OCI-LY3 (cell line): ENCODE measurements at regions not wholly inside any gene's neighbourhood (a gene's known extent, or its start where the extent isn't known, plus 50 kb on each side); places are given as distances from the start of the nearest gene placed in this dataset.

Source experiments
- H2AFZ ChIP-seq: fragments of 200-600, 300-600 bp; shearing (Covaris generic); 2 replicates; pipeline ENCODE4 v1.6.0; 2014; ENCODE audit warnings: antibody characterized with exemption, low read depth, low read length
- H3K27ac ChIP-seq: fragments of 200-600, 300-600 bp; sonication (generic); 2 replicates; pipeline ENCODE4 v1.5.1; 2014; ENCODE audit warnings: mild to moderate bottlenecking, low read length, moderate library complexity, mixed read lengths
- H3K27me3 ChIP-seq: fragments of 200-600, 300-600 bp; sonication (generic); 2 replicates; pipeline ENCODE4 v1.6.1; 2014; ENCODE audit warnings: low read depth, low read length, mixed read lengths
- H3K36me3 ChIP-seq: fragments of 200-600, 300-600 bp; sonication (generic); replicated peaks from 2 replicates; pipeline ENCODE3; 2014; ENCODE audit warnings: low read depth, low read length, mixed read lengths
- H3K4me1 ChIP-seq: fragments of 300-600, 200-600 bp; sonication (generic); 2 replicates; pipeline ENCODE4 v1.6.1; 2014; ENCODE audit warnings: low read length, mixed read lengths
- H3K4me2 ChIP-seq: fragments of 200-600, 300-600 bp; sonication (generic); 2 replicates; pipeline ENCODE4 v1.6.1; 2014; ENCODE audit warnings: low read length, mixed read lengths
- H3K4me3 ChIP-seq: fragments of 300-600, 200-600 bp; sonication (generic); 2 replicates; pipeline ENCODE4 v1.5.1; 2014; ENCODE audit warnings: antibody characterized with exemption, mild to moderate bottlenecking, low read length, moderate library complexity
- H3K79me2 ChIP-seq: fragments of 300-600, 200-600 bp; shearing (Covaris generic); 2 replicates; pipeline ENCODE4 v1.6.1; 2014; ENCODE audit warnings: mild to moderate bottlenecking, low read length, mixed read lengths
- H3K9ac ChIP-seq: fragments of 300-600, 200-600 bp; shearing (Covaris generic); 2 replicates; pipeline ENCODE4 v1.6.0; 2014; ENCODE audit warnings: mild to moderate bottlenecking, low read length, moderate library complexity
- H3K9me3 ChIP-seq: fragments of 200-600, 300-600 bp; shearing (Covaris generic); 2 replicates; pipeline ENCODE4 v1.6.1; 2014; ENCODE audit warnings: low read length, mixed read lengths; ENCODE audit not compliant: insufficient read depth
- H4K20me1 ChIP-seq: fragments of 200-600, 300-600 bp; sonication (generic); 2 replicates; pipeline ENCODE4 v1.6.1; 2016; ENCODE audit warnings: low read length, mixed read lengths; ENCODE audit not compliant: insufficient read depth
- EZH2phosphoT487 ChIP-seq: fragments of 200-600 bp; shearing (Covaris generic); IDR thresholded peaks from 2 replicates; pipeline ENCODE4 v1.6.1; 2018; ENCODE audit warnings: antibody characterized with exemption, mixed run types, low read depth
- TF ChIP-seq, protein P1 (sequence below): fragments of 200-600, 300-600 bp; sonication (generic); IDR thresholded peaks from 2 replicates; pipeline ENCODE4 v1.5.1; 2014; ENCODE audit warnings: antibody characterized with exemption, low read length, low read depth

DNA sequence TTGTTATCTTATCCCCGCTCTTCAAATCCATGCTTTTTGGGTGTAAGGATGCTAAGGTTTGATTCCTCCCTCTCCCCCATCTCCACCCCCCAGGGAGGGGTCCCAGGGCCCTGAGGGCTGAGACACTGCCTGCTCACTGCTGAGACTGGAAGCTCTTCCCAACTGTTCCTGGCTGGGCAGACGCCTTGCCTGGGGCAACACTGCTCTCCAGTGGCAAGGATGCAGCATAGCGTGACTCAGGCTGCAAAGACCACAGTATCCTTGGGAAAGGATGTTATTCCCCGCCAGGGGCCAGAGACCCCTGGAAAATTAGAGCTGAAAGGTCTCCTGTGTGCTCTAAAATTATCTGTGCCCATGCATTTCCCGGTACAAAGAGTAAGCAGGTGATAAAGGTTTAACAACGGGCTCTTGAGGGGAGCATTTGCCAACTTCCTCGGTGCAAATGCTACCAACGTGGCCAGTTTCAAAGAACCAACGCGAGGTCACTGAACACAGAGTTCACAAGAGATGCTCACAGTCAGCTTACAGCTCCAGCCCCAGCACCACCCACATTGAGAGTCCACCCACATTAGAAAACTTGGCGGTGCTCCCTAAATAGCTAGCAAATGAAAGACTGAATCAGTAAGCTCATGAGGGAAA is 271.9 kb downstream of the NSG2 start:
- H3K9me3 ChIP-seq = no peaks in the 10 kb centered on the region
- no peaks in the 10 kb centered on the region for H3K79me2 ChIP-seq
- H4K20me1 ChIP-seq = no peaks in the 10 kb centered on the region
- peaks cover 13% of the 10 kb centered on the region; the same call in 1 of the 2 replicates for H3K27me3 ChIP-seq
- no peak overlapping the region for H2AFZ ChIP-seq
- H3K4me2 ChIP-seq = no peak overlapping the region
- H3K4me3 ChIP-seq = no peak overlapping the region
- no peak overlapping the region for H3K9ac ChIP-seq
- no peak overlapping the region for H3K27ac ChIP-seq
- no peaks in the 10 kb centered on the region for H3K4me1 ChIP-seq
- no peak for TF ChIP-seq EZH2phosphoT487
- TF ChIP-seq, protein P1, sequence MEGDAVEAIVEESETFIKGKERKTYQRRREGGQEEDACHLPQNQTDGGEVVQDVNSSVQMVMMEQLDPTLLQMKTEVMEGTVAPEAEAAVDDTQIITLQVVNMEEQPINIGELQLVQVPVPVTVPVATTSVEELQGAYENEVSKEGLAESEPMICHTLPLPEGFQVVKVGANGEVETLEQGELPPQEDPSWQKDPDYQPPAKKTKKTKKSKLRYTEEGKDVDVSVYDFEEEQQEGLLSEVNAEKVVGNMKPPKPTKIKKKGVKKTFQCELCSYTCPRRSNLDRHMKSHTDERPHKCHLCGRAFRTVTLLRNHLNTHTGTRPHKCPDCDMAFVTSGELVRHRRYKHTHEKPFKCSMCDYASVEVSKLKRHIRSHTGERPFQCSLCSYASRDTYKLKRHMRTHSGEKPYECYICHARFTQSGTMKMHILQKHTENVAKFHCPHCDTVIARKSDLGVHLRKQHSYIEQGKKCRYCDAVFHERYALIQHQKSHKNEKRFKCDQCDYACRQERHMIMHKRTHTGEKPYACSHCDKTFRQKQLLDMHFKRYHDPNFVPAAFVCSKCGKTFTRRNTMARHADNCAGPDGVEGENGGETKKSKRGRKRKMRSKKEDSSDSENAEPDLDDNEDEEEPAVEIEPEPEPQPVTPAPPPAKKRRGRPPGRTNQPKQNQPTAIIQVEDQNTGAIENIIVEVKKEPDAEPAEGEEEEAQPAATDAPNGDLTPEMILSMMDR = peak; percentile 65
- no peaks in the 10 kb centered on the region for H3K36me3 ChIP-seq

DNA sequence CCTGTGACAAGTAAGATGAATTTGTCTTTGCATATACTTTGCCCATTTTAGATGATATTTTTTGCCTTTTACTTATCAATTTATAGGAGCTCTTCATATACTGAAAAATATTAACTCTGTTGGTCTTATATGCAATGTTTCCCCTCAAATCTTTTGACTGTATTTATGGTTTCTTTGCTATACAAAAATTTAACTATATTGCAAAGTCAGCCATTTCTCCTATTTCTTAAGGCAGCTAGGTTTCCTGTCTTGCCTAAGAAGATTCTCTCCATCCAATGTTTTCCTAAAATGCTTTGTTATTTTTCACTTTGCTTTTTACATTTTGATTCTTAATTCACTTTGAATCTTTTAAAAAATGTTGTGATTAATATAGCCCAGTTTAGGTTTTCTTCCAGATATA is 273.1 kb downstream of the NSG2 start:
- Histone ChIP-seq H2AFZ (no peak overlapping the region), H3K4me1 (no peaks in the 10 kb centered on the region), H3K9ac (no peak overlapping the region), H3K27ac (no peak overlapping the region), H4K20me1 (no peaks in the 10 kb centered on the region), H3K36me3 (no peaks in the 10 kb centered on the region), H3K4me3 (no peak overlapping the region), H3K4me2 (no peak overlapping the region), H3K27me3 (peaks cover 13% of the 10 kb centered on the region; the same call in 1 of the 2 replicates), H3K79me2 (no peaks in the 10 kb centered on the region), H3K9me3 (no peaks in the 10 kb centered on the region)
- TF ChIP-seq, protein P1 = no peak
- no peak for TF ChIP-seq EZH2phosphoT487

- H3K4me3 ChIP-seq = no peak overlapping the region
- no peak overlapping the region for H3K4me2 ChIP-seq
- no peaks in the 10 kb centered on the region for H3K4me1 ChIP-seq
- no peak overlapping the region for H2AFZ ChIP-seq
- peaks cover 18% of the 10 kb centered on the region; the same call in 1 of the 2 replicates for H3K27me3 ChIP-seq
- no peak overlapping the region for H3K9ac ChIP-seq
- TF ChIP-seq, protein P1 = no peak
- TF ChIP-seq EZH2phosphoT487 = no peak
- no peaks in the 10 kb centered on the region for H3K9me3 ChIP-seq
- no peak overlapping the region for H3K27ac ChIP-seq
- H3K79me2 ChIP-seq = no peaks in the 10 kb centered on the region
- H3K36me3 ChIP-seq = no peaks in the 10 kb centered on the region
- H4K20me1 ChIP-seq = no peaks in the 10 kb centered on the region
These were observed 274.0 kb downstream of the NSG2 start for GRCh38 chr5:174319551-174319950.

DNA sequence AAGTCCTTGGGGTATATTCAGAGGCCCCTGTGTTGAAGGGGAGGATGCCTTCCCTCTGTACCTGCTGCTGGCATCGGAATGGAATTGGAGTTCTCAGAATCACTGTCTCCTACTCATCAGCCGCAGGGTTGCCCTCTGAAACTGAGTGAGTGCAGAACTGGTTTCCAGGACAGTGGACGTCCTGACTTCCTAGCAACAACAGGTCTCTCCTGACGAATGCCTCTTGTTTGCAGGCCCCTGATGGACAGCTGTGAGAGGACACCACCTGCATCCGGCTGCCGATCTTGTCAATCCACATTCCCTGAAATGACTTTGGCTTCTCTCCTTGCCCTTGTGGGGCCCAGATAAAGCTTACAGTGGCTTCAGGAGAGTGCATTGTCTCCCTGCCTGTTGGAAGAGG is 274.5 kb downstream of the NSG2 start:
- H4K20me1 ChIP-seq = no peaks in the 10 kb centered on the region
- no peak overlapping the region for H3K9ac ChIP-seq
- H3K36me3 ChIP-seq = no peaks in the 10 kb centered on the region
- H3K4me3 ChIP-seq = no peak overlapping the region
- no peaks in the 10 kb centered on the region for H3K9me3 ChIP-seq
- H3K4me2 ChIP-seq = no peak overlapping the region
- H3K4me1 ChIP-seq = no peaks in the 10 kb centered on the region
- no peak overlapping the region for H3K27ac ChIP-seq
- H3K79me2 ChIP-seq = no peaks in the 10 kb centered on the region
- H3K27me3 ChIP-seq = peaks cover 22% of the 10 kb centered on the region; the same call in 1 of the 2 replicates
- no peak overlapping the region for H2AFZ ChIP-seq
- TF ChIP-seq, protein P1 = no peak
- TF ChIP-seq EZH2phosphoT487 = no peak
